ENCODE measurements at regions not wholly inside any gene's neighbourhood (a gene's known extent, or its start where the extent isn't known, plus 50 kb on each side); places are given as distances from the start of the nearest gene placed in this dataset.

GRCh38 chr9:19533373-19533772 lies 124.6 kb downstream of the ACER2 start:
- POLR2A ChIA-PET (ENCODE audit: partially characterized antibody): no interaction called here
- DNase-seq: no peak
- CTCF ChIA-PET (ENCODE audit: partially characterized antibody): no interaction called here
- Mint-ChIP-seq H3K36me3 (no peaks in the 10 kb centered on the region), H3K4me3 (no peak overlapping the region), H3K27ac (no peak overlapping the region), H3K9me3 (peaks cover 0 to 16% (median 0%) of the 10 kb centered on the region in 8 donors), H3K4me1 (no peaks in the 10 kb centered on the region), H3K27me3 (peaks cover 7 to 8% of the 10 kb centered on the region in 2 donors)
- intact Hi-C loops (cut with micrococcal nuclease): no loop called here
- H3K27ac ChIP-seq (ENCODE audit: low read depth, low read length): no peak overlapping the region
- no peaks in the 10 kb centered on the region for H3K36me3 ChIP-seq (ENCODE audit: insufficient read depth, low read length)
- H3K27me3 ChIP-seq (ENCODE audit: insufficient read depth, low read length): no peaks in the 10 kb centered on the region
- H3K4me1 ChIP-seq (ENCODE audit: insufficient read depth, low read length): no peaks in the 10 kb centered on the region
- no peak overlapping the region for H3K4me3 ChIP-seq (ENCODE audit: low read length in 2 of 2)
- no peaks in the 10 kb centered on the region for H3K9me3 ChIP-seq (ENCODE audit: control insufficient read depth in 1 of 2, low read length in 2 of 2)

- POLR2A ChIA-PET (ENCODE audit: partially characterized antibody): no interaction called here
- no peaks in the 10 kb centered on the region for H3K4me1 ChIP-seq (ENCODE audit: insufficient read depth, low read length)
- H3K4me3 Mint-ChIP-seq: no peak overlapping the region
- H3K9me3 ChIP-seq (ENCODE audit: control insufficient read depth in 1 of 2, low read length in 2 of 2): no peaks in the 10 kb centered on the region
- intact Hi-C loops (cut with micrococcal nuclease): no loop called here
- H3K9me3 Mint-ChIP-seq: no peaks in the 10 kb centered on the region
- H3K27ac Mint-ChIP-seq: no peak overlapping the region
- H3K27ac ChIP-seq (ENCODE audit: low read depth, low read length): no peak overlapping the region
- H3K27me3 Mint-ChIP-seq: peaks cover 5 to 6% of the 10 kb centered on the region in 2 donors
- H3K36me3 ChIP-seq (ENCODE audit: insufficient read depth, low read length): no peaks in the 10 kb centered on the region
- no peaks in the 10 kb centered on the region for H3K4me1 Mint-ChIP-seq
- no peak overlapping the region for H3K4me3 ChIP-seq (ENCODE audit: low read length in 2 of 2)
- DNase-seq: no peak
- CTCF ChIA-PET (ENCODE audit: partially characterized antibody): no interaction called here
- no peaks in the 10 kb centered on the region for H3K36me3 Mint-ChIP-seq
- no peaks in the 10 kb centered on the region for H3K27me3 ChIP-seq (ENCODE audit: insufficient read depth, low read length)
Measured at GRCh38 chr9:19527663-19528062, 118.9 kb downstream of the ACER2 start.

GRCh38 chr9:19522558-19522957 lies 113.7 kb downstream of the ACER2 start:
- Mint-ChIP-seq H3K27me3 (no peaks in the 10 kb centered on the region), H3K4me3 (no peak overlapping the region), H3K9me3 (peaks cover 0 to 2% (median 0%) of the 10 kb centered on the region in 8 donors), H3K36me3 (no peaks in the 10 kb centered on the region), H3K4me1 (no peaks in the 10 kb centered on the region), H3K27ac (no peak overlapping the region)
- ChIA-PET CTCF (ENCODE audit: partially characterized antibody) (no interaction called here), POLR2A (ENCODE audit: partially characterized antibody) (no interaction called here)
- Histone ChIP-seq H3K4me1 (ENCODE audit: insufficient read depth, low read length) (no peaks in the 10 kb centered on the region), H3K9me3 (ENCODE audit: control insufficient read depth in 1 of 2, low read length in 2 of 2) (no peaks in the 10 kb centered on the region), H3K27me3 (ENCODE audit: insufficient read depth, low read length) (no peaks in the 10 kb centered on the region), H3K27ac (ENCODE audit: low read depth, low read length) (no peak overlapping the region), H3K36me3 (ENCODE audit: insufficient read depth, low read length) (no peaks in the 10 kb centered on the region), H3K4me3 (ENCODE audit: low read length in 2 of 2) (no peak overlapping the region)
- intact Hi-C loops (cut with micrococcal nuclease): no loop called here
- no peak for DNase-seq

GRCh38 chr9:19521205-19521604 lies 112.4 kb downstream of the ACER2 start:
- no peaks in the 10 kb centered on the region for H3K27me3 Mint-ChIP-seq
- intact Hi-C loops (cut with micrococcal nuclease): no loop called here

DNA sequence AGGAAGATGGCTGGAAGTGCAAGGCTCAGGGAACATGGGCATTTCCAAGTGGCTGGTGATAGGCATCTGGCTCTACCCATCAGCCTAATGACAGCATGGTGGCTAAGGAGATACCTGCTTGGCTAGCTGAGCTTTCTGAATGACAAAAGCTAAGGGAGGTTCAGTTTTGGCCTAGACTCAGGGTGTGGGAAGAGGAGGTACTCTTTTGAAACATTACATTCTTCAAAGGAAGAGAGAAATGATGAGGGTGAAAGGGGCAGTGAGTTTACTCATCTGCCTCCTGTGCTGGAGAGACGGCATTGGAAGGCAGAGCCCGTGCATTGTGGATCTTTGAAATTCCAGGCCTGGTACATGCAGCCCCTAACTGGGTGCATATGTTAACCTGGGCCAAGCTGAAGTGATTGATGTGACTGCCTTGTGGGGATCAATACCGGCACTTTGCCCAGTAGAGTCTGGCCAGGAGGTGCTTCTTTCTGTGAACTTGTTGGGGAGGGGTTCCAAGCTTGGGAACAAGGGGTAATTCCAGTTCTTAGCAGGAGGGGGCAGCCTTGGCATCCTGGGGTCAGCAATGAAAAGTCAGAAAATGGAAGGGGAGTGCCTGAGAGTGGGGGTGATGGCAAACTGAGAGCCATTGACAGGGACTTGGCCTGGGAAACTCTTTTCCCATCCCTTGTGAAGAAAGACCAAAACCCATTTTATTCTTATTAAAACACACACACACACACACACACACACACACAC lies 108.6 kb downstream of the ACER2 start:
- no peak for DNase-seq
- no peaks in the 10 kb centered on the region for H3K36me3 ChIP-seq (ENCODE audit: insufficient read depth, low read length)
- H3K4me3 Mint-ChIP-seq: no peak overlapping the region
- H3K27ac ChIP-seq (ENCODE audit: low read depth, low read length): no peak overlapping the region
- H3K9me3 Mint-ChIP-seq: peaks cover 0 to 2% (median 0%) of the 10 kb centered on the region in 8 donors
- no peak overlapping the region for H3K27ac Mint-ChIP-seq
- H3K4me1 Mint-ChIP-seq: peaks cover 0 to 2% (median 0%) of the 10 kb centered on the region in 4 donors
- intact Hi-C loops (cut with micrococcal nuclease): no loop called here
- H3K4me1 ChIP-seq (ENCODE audit: insufficient read depth, low read length): no peaks in the 10 kb centered on the region
- POLR2A ChIA-PET (ENCODE audit: partially characterized antibody): no interaction called here
- H3K27me3 ChIP-seq (ENCODE audit: insufficient read depth, low read length): no peaks in the 10 kb centered on the region
- CTCF ChIA-PET (ENCODE audit: partially characterized antibody): no interaction called here
- no peaks in the 10 kb centered on the region for H3K36me3 Mint-ChIP-seq
- peaks cover 7 to 10% of the 10 kb centered on the region in 2 donors for H3K27me3 Mint-ChIP-seq
- H3K9me3 ChIP-seq (ENCODE audit: control insufficient read depth in 1 of 2, low read length in 2 of 2): no peaks in the 10 kb centered on the region
- no peak overlapping the region for H3K4me3 ChIP-seq (ENCODE audit: low read length in 2 of 2)

More at GRCh38 chr9:19521205-19521604, 112.4 kb downstream of the ACER2 start:
- Histone ChIP-seq H3K4me1 (ENCODE audit: insufficient read depth, low read length) (no peaks in the 10 kb centered on the region), H3K27me3 (ENCODE audit: insufficient read depth, low read length) (no peaks in the 10 kb centered on the region), H3K4me3 (ENCODE audit: low read length in 2 of 2) (no peak overlapping the region), H3K9me3 (ENCODE audit: control insufficient read depth in 1 of 2, low read length in 2 of 2) (no peaks in the 10 kb centered on the region), H3K27ac (ENCODE audit: low read depth, low read length) (no peak overlapping the region), H3K36me3 (ENCODE audit: insufficient read depth, low read length) (no peaks in the 10 kb centered on the region)
- no peaks in the 10 kb centered on the region for H3K36me3 Mint-ChIP-seq
- no peak for DNase-seq
- no peak overlapping the region for H3K27ac Mint-ChIP-seq
- no peak overlapping the region for H3K4me3 Mint-ChIP-seq
- ChIA-PET CTCF (ENCODE audit: partially characterized antibody) (no interaction called here), POLR2A (ENCODE audit: partially characterized antibody) (no interaction called here)
- peaks cover 0 to 2% (median 0%) of the 10 kb centered on the region in 8 donors for H3K9me3 Mint-ChIP-seq
- H3K4me1 Mint-ChIP-seq: no peaks in the 10 kb centered on the region

DNA sequence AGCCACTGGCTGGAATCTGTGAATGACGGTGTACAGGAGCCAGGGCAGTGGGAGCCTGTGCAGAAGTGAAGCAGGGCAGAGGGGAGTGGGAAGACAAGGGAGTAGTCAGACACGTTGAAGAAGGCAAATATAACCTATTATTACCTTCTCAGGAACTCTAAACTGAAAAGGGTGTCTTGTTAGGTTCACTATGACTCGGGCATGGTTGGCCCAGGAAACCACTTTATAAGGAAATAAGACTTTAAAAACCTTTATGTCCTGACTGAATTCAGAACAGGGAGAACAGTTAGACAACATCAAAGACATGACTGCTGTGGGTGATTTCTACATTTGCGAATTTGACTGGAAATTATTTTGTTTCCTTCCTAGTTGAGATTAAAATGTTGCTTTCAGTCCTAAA lies 107.5 kb downstream of the ACER2 start:
- Mint-ChIP-seq H3K36me3 (no peaks in the 10 kb centered on the region), H3K9me3 (peaks cover 0 to 2% (median 0%) of the 10 kb centered on the region in 8 donors), H3K27ac (peak overlapping the region in 1 of 7 donors; percentile 1), H3K27me3 (peaks cover 7 to 10% of the 10 kb centered on the region in 2 donors), H3K4me1 (peaks cover 0 to 2% (median 0%) of the 10 kb centered on the region in 4 donors), H3K4me3 (no peak overlapping the region)
- Histone ChIP-seq H3K27me3 (ENCODE audit: insufficient read depth, low read length) (no peaks in the 10 kb centered on the region), H3K4me3 (ENCODE audit: low read length in 2 of 2) (no peak overlapping the region), H3K36me3 (ENCODE audit: insufficient read depth, low read length) (no peaks in the 10 kb centered on the region), H3K27ac (ENCODE audit: low read depth, low read length) (no peak overlapping the region), H3K9me3 (ENCODE audit: control insufficient read depth in 1 of 2, low read length in 2 of 2) (no peaks in the 10 kb centered on the region), H3K4me1 (ENCODE audit: insufficient read depth, low read length) (no peaks in the 10 kb centered on the region)
- no peak for DNase-seq
- intact Hi-C loops (cut with micrococcal nuclease): no loop called here
- CTCF ChIA-PET (ENCODE audit: partially characterized antibody): no interaction called here
- POLR2A ChIA-PET (ENCODE audit: partially characterized antibody): no interaction called here

GRCh38 chr9:19513671-19514275 lies 105.0 kb downstream of the ACER2 start:
- Histone ChIP-seq H3K4me1 (ENCODE audit: insufficient read depth, low read length) (no peaks in the 10 kb centered on the region), H3K27me3 (ENCODE audit: insufficient read depth, low read length) (no peaks in the 10 kb centered on the region), H3K27ac (ENCODE audit: low read depth, low read length) (no peak overlapping the region), H3K9me3 (ENCODE audit: control insufficient read depth in 1 of 2, low read length in 2 of 2) (no peaks in the 10 kb centered on the region), H3K36me3 (ENCODE audit: insufficient read depth, low read length) (no peaks in the 10 kb centered on the region), H3K4me3 (ENCODE audit: low read length in 2 of 2) (no peak overlapping the region)
- DNase-seq: no peak
- ChIA-PET POLR2A (ENCODE audit: partially characterized antibody) (no interaction called here), CTCF (ENCODE audit: partially characterized antibody) (interaction anchor here (1.5 kb wide), 1 partner anchor 49 kb away, joined by 3 read pairs; no protein-coding TSS in a partner anchor)
- H3K27me3 Mint-ChIP-seq: peaks cover 10 to 11% of the 10 kb centered on the region in 2 donors
- peaks cover 0 to 2% (median 0%) of the 10 kb centered on the region in 8 donors for H3K9me3 Mint-ChIP-seq
- peaks cover 0 to 2% (median 0%) of the 10 kb centered on the region in 4 donors for H3K4me1 Mint-ChIP-seq
- no peaks in the 10 kb centered on the region for H3K36me3 Mint-ChIP-seq
- no peak overlapping the region for H3K4me3 Mint-ChIP-seq
- intact Hi-C loops (cut with micrococcal nuclease): no loop called here
- H3K27ac Mint-ChIP-seq: no peak overlapping the region
